ENCODE measurements at regions not wholly inside any gene's neighbourhood (a gene's known extent, or its start where the extent isn't known, plus 50 kb on each side); places are given as distances from the start of the nearest gene placed in this dataset.

GRCh38 chr7:79874797-79875196 is 259.8 kb upstream of the GNAI1 start:
- TF ChIP-seq CTCF (IDR thresholded peaks at IDR 0.05; ENCODE audit: low read depth, low read length, poor library complexity, severe bottlenecking), result no peak
- no peak for TF ChIP-seq EZH2phosphoT487 (IDR thresholded peaks at IDR 0.05; ENCODE audit: borderline replicate concordance, low read length)
